HUES6 (cell line): ENCODE measurements at regions not wholly inside any gene's neighbourhood (a gene's known extent, or its start where the extent isn't known, plus 50 kb on each side); places are given as distances from the start of the nearest gene placed in this dataset.

ENCODE experiments used
- H3K27ac ChIP-seq: 2 replicates; pipeline ENCODE4 v1.7.0; 2013; ENCODE audit warnings: low read depth, mild to moderate bottlenecking, low read length, inconsistent platforms
- H3K27me3 ChIP-seq: 2 replicates; pipeline ENCODE4 v1.6.1; 2013; ENCODE audit warnings: low read length; ENCODE audit not compliant: control insufficient read depth, insufficient read depth
- H3K36me3 ChIP-seq: 2 replicates; pipeline ENCODE4 v1.6.1; 2013; ENCODE audit warnings: low read length; ENCODE audit not compliant: control insufficient read depth, insufficient read depth
- H3K4me1 ChIP-seq: 2 replicates; pipeline ENCODE4 v1.6.1; 2013; ENCODE audit warnings: low read length; ENCODE audit not compliant: control insufficient read depth, insufficient read depth
- H3K4me3 ChIP-seq: 2 replicates; pipeline ENCODE4 v1.5.1; 2013; ENCODE audit warnings: low read depth, low read length
- H3K9ac ChIP-seq: one replicate; pipeline ENCODE4 v1.6.1; 2013; ENCODE audit warnings: mild to moderate bottlenecking, low read length
- H3K9me3 ChIP-seq: 2 replicates; pipeline ENCODE4 v1.6.1; 2013; ENCODE audit warnings: low read depth, low read length; ENCODE audit not compliant: control insufficient read depth, insufficient read depth

DNA sequence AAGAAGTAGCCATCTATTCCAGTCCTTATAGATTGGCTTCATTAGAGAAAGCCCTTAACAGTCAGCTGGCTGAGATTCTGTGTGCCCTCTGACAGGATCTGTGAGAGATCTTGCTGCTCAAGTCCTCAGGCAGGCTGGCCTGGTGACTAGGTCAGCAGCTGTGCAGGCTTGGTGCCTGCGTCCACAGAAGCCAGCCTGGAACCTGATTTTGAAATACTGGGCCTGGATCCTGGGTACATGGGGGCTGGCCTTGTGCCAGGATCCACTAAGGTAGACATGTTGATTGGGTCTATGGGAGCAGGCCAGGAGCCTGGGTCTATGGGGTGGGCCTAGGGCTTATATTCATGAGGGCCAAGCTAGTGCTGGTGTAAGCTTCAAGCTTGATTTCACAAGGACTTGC, 381.8 kb upstream of the MARCKS start:
- Histone ChIP-seq H3K4me1 (no peaks in the 10 kb centered on the region), H3K9me3 (no peaks in the 10 kb centered on the region), H3K9ac (no peak overlapping the region), H3K36me3 (no peaks in the 10 kb centered on the region), H3K4me3 (no peak overlapping the region), H3K27me3 (no peaks in the 10 kb centered on the region), H3K27ac (no peak overlapping the region)

DNA sequence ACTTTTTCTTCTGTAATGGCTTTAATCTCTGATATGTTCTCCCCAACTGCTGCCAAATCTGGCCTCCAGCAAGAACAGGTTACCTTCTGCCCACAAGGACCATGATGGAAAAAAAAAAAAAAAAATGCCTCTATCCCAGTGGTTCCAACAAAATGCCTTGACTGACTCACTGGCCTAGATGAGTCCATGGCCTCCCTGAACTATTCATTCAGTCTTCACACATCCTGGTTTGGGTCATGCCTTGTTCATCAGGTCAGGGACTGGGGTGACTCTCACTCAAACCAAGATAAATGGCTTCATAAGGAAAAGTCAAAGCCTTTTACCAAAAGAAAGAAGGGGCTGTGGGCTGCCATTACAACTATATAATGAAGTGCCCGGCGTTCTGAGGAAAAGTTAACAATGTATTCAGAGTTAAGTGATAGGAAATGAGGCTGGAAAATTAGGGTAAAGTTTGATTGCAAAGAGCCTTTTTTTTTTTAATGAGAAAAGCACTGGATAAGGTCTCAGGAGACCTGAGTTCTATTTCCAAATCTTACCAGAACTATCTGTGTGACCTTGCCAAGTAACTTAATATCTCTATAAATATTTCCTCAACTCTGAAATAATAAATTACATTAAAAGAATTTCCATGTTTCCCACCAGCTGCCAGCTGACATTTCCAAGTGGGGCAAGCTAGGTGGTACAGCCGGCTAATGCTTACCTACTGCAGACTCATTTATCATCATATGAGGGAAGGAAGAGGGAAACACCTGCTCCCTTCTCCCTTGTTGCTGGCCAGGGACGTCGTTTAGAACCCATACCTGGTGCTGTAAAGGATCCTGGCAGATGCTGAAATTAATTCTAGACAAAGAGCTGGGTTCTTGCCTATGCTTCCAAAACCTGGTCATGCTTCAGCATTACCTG, 380.0 kb upstream of the MARCKS start:
- no peaks in the 10 kb centered on the region for H3K36me3 ChIP-seq

DNA sequence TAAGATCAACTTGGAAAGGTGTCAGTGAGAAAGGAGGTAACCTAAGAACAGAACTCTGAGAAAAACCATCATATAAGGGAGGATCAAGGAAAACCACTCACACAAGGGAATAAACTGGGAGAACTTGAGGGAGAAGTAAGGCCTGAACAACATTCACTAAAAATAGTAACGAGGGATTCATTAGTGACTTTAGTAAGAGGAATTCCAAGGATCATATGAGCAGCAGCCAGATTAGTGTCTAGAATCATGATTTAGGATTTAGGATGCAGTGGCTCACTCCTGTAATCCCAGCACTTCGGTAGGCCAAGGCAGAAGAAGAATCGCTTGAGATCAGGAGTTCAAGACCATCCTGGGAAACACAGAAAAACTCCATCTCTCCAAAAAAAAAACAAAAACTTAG, 376.5 kb upstream of the MARCKS start:
- H3K9ac ChIP-seq = no peak overlapping the region
- no peaks in the 10 kb centered on the region for H3K27me3 ChIP-seq
- H3K9me3 ChIP-seq = no peaks in the 10 kb centered on the region
- H3K27ac ChIP-seq = no peak overlapping the region
- no peaks in the 10 kb centered on the region for H3K36me3 ChIP-seq
- no peak overlapping the region for H3K4me3 ChIP-seq
- no peaks in the 10 kb centered on the region for H3K4me1 ChIP-seq

More for the DNA sequence above, 380.0 kb upstream of the MARCKS start:
- H3K27me3 ChIP-seq = no peaks in the 10 kb centered on the region
- no peak overlapping the region for H3K4me3 ChIP-seq
- H3K9ac ChIP-seq = no peak overlapping the region
- H3K4me1 ChIP-seq = no peaks in the 10 kb centered on the region
- no peak overlapping the region for H3K27ac ChIP-seq
- H3K9me3 ChIP-seq = no peaks in the 10 kb centered on the region

DNA sequence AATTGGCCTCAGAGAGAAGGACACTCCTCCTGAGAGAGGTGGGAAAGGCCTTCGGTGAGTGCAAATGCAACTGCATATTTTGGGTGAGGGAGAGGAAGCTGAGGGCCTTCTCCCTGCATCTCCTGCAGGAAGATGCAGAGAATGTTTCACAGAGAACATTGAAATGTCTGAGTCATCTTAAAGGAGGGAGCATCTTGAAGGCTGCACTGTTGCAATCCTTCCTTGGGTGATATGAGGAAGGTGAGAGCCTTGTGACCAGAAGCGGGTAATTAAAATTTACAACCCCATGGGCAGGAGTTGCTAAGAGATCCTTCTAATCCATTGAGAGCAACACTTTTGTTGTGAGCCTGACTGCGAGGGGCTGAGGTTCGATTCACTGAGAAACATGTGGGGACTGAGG, 375.7 kb upstream of the MARCKS start:
- Histone ChIP-seq H3K4me1 (no peaks in the 10 kb centered on the region), H3K27me3 (no peaks in the 10 kb centered on the region), H3K36me3 (no peaks in the 10 kb centered on the region), H3K4me3 (no peak overlapping the region), H3K9ac (no peak overlapping the region), H3K27ac (no peak overlapping the region), H3K9me3 (no peaks in the 10 kb centered on the region)

DNA sequence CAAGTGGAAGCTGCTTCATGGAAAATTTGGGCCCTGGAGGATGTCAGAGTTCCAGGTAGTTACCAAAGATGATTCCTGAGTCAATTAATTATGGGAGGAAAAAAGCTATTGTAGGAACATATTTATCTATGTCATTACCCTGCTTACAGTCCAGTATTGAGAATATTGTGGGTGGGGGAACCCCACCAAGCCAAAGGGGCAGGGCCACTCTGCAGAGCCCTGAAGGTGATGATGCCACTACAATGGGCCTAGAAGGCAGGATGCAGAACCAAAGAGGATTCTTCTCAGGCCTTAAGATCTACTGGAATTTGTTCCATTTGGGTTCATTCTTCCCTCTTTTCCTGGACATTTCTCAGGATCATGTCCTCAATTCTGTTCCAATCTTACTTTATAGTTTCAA, 375.2 kb upstream of the MARCKS start:
- no peaks in the 10 kb centered on the region for H3K4me1 ChIP-seq
- H3K36me3 ChIP-seq = no peaks in the 10 kb centered on the region
- H3K27me3 ChIP-seq = no peaks in the 10 kb centered on the region
- H3K9me3 ChIP-seq = no peaks in the 10 kb centered on the region
- no peak overlapping the region for H3K4me3 ChIP-seq
- no peak overlapping the region for H3K9ac ChIP-seq
- no peak overlapping the region for H3K27ac ChIP-seq

DNA sequence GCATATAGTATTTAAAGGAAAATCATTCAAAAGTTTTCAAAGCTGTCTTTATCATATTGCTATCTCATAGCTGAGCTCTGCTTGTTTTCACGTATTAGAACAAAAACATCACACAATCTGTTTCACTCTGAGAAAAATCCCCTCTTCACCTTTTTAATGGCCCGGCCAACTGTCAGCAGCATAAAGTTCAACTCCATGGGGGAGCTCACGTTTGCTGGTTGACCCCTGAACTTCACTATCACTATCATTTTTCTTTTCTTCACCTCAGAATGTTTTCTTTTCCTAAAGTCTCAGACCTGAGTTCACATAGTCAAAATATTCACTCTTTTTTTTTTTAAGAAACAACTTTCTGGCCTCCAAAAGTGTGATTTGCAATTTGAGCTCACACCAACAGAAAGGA, 374.4 kb upstream of the MARCKS start:
- H3K9me3 ChIP-seq = no peaks in the 10 kb centered on the region
- no peaks in the 10 kb centered on the region for H3K4me1 ChIP-seq
- no peak overlapping the region for H3K27ac ChIP-seq
- no peak overlapping the region for H3K4me3 ChIP-seq
- no peak overlapping the region for H3K9ac ChIP-seq
- no peaks in the 10 kb centered on the region for H3K27me3 ChIP-seq
- H3K36me3 ChIP-seq = no peaks in the 10 kb centered on the region

DNA sequence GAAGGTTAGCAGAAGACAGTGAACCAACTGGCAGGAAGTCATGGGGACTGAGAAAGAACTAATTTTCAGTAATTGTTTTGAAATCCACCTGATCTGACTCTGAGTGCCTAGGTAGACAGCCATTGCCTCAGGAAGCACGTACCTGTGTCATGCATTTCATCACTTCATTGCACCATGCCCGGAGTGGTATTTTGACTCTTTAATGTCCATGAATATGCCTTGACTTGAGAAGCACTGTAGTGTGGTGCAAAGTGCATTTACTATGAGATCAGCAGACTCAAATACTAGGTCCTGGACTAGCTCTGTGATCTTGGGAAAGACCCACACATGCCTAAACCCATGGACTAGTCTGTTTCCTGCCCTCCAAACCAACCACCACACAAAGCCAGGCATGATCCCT, 370.9 kb upstream of the MARCKS start:
- H3K27me3 ChIP-seq = no peaks in the 10 kb centered on the region
- H3K4me1 ChIP-seq = no peaks in the 10 kb centered on the region
- no peak overlapping the region for H3K27ac ChIP-seq
- H3K9me3 ChIP-seq = no peaks in the 10 kb centered on the region
- H3K9ac ChIP-seq = no peak overlapping the region
- H3K36me3 ChIP-seq = no peaks in the 10 kb centered on the region
- no peak overlapping the region for H3K4me3 ChIP-seq

DNA sequence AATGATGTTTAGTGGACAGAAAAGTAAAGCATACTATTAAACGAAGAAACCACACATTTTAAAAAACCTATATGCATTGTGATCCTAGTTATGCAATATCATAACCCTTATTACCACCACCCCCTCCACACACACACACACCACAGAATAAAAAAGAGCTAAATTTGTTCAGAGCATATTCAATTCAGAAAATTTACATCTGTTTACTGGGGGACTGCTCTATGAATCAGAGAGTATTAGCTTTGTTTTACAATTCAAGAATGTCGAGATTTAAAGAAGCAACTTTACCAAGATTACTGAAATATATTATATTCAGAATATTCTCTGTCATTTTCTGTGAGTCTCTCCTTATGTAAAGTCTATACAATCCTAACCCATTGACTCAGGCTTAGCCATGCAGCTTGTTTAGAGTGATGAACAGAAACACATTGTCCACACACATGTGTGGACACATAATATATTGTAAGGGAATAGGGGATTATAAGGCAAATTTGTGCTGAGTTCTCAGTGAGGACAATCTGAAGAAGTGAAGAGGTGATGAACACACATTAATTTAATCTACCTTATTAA, 369.6 kb upstream of the MARCKS start:
- Histone ChIP-seq H3K27ac (no peak overlapping the region), H3K4me3 (no peak overlapping the region), H3K9me3 (no peaks in the 10 kb centered on the region), H3K27me3 (no peaks in the 10 kb centered on the region), H3K4me1 (no peaks in the 10 kb centered on the region), H3K9ac (no peak overlapping the region), H3K36me3 (no peaks in the 10 kb centered on the region)

DNA sequence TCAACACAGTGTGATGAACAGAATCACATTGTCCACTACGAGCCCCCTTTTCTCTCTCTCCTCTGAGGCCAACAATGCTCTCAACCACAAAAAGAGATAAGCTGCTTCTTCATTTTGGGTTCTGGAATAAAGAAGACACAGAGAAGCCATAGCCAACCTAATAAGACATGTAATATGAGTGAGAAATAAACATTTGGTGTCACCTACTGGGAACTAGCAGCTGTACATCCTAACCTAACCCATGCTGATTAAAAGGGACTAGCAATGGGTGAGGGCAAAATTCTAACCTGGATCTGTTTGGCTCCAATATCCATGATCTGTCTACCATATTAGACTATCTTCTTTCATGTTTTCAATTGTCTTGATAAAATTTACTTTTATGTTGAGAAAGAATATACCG, 369.1 kb upstream of the MARCKS start:
- Histone ChIP-seq H3K9ac (no peak overlapping the region), H3K27ac (no peak overlapping the region), H3K9me3 (no peaks in the 10 kb centered on the region), H3K4me1 (no peaks in the 10 kb centered on the region), H3K36me3 (no peaks in the 10 kb centered on the region), H3K27me3 (no peaks in the 10 kb centered on the region), H3K4me3 (no peak overlapping the region)

DNA sequence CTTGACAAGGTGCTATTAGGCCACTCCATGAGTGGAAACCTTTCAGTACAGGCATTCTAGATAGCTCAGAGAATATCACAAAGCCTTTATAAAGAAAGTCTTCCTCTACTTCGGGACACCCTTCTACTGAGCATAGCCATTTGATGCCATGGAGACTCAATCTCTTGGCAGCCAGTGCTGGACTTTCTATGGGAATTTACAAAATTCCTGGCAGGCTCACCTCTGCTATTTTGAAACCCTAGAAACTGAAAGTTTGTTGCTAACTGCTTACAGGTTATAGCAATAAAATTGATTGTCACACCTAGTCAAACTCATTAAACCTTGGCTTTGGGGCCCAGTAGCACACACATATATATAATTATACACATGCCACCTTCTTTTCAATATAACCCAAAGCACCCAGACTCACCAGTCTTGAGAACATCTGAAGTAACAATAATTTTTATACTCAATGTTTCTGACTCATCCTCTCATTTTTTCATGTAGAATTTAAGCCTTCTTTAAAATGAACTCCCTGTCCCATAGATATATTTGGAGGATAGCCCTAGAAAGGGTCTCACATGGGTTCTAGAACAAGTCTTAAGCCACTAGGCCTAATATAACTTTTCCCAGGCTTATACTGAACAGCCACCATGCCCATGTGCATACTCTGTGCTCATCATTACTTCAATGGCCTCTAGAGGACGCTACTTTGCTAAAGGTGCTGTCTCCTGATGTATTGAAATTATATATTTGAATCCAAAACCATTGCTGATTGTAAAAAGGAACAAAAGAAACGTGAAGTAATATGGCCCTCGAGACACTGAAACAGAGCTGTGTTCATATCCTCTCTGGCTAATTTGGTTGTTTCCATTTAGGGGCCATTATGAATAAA, 368.1 kb upstream of the MARCKS start:
- no peaks in the 10 kb centered on the region for H3K9me3 ChIP-seq
- no peak overlapping the region for H3K4me3 ChIP-seq
- H3K27me3 ChIP-seq = no peaks in the 10 kb centered on the region
- H3K36me3 ChIP-seq = no peaks in the 10 kb centered on the region
- H3K4me1 ChIP-seq = no peaks in the 10 kb centered on the region
- no peak overlapping the region for H3K27ac ChIP-seq
- H3K9ac ChIP-seq = no peak overlapping the region
